HEK293T (cell line): ENCODE measurements at regions not wholly inside any gene's neighbourhood (a gene's known extent, or its start where the extent isn't known, plus 50 kb on each side); places are given as distances from the start of the nearest gene placed in this dataset.
"Not testable (repeated sequence)": the region's sequence is repeated elsewhere in the genome, so short reads cannot be mapped to it uniquely, and the experiment has no call there.

Experiments
- ARNT ChIP-seq: fragments of 450-650 bp; IDR thresholded peaks from 2 replicates; pipeline ENCODE4 v1.6.1; 2017; ENCODE audit warnings: mild to moderate bottlenecking
- ELF4 ChIP-seq: fragments of 450-650 bp; IDR thresholded peaks from 2 replicates; pipeline ENCODE4 v1.6.1; 2017; ENCODE audit warnings: antibody characterized with exemption
- NFRKB ChIP-seq: fragments of 450-650 bp; IDR thresholded peaks from 2 replicates; pipeline ENCODE4 v1.6.1; 2016; ENCODE audit warnings: mild to moderate bottlenecking, moderate library complexity
- SP1 ChIP-seq: fragments of 450-650 bp; IDR thresholded peaks from 2 replicates; pipeline ENCODE4 v1.6.1; 2017
- TF ChIP-seq, protein P1 (sequence below): fragments of 450-650 bp; IDR thresholded peaks from 2 replicates; pipeline ENCODE4 v1.6.1; 2016

DNA sequence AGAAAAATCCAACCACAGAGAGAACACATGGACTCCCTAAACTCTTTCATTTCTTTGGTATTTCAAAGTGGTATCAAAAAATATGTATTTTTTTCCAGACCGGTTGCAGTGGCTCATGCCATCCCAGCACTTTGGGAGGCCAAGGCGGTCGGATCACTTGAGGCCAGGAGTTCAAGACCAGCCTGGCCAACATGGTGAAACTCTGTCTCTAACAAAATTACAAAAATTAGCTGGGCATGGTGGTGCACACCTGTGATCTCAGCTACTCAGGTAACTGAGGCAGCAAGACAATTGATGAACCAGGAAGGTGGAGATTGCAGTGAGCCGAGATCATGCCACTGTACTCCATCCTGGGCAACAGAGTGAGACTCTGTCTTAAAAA is 121.8 kb downstream of the RIN2 start:
- TF ChIP-seq, protein P1, sequence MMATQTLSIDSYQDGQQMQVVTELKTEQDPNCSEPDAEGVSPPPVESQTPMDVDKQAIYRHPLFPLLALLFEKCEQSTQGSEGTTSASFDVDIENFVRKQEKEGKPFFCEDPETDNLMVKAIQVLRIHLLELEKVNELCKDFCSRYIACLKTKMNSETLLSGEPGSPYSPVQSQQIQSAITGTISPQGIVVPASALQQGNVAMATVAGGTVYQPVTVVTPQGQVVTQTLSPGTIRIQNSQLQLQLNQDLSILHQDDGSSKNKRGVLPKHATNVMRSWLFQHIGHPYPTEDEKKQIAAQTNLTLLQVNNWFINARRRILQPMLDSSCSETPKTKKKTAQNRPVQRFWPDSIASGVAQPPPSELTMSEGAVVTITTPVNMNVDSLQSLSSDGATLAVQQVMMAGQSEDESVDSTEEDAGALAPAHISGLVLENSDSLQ, result not testable (repeated sequence)
- TF ChIP-seq ARNT, SP1, NFRKB, ELF4: not testable (repeated sequence)
